Endothelial cell of umbilical vein (primary cell): ENCODE measurements at regions not wholly inside any gene's neighbourhood (a gene's known extent, or its start where the extent isn't known, plus 50 kb on each side); places are given as distances from the start of the nearest gene placed in this dataset.

ENCODE experiments used
- BruUV-seq: library from RNA; stranded (reverse); fragments of 400-500 nt; replicated peaks from 2 replicates; lab custom pipeline; 2021; lab: Mats Ljungman, UMichigan
- CTCF ChIA-PET: fragments of 300-600, 350-600 bp; sonication (Branson Sonifier 250); formaldehyde crosslinking; loops from one replicate; lab custom pipeline; 2021; ENCODE audit warnings: antibody characterized with exemption, inconsistent platforms; lab: Charles Lee
- POLR2A ChIA-PET: fragments of 300-600, 350-600 bp; sonication (Branson Sonifier 250); formaldehyde crosslinking; loops from one replicate; lab custom pipeline; 2021; ENCODE audit warnings: antibody characterized with exemption, inconsistent platforms; lab: Charles Lee
- DNase-seq: peaks from one replicate; pipeline ENCODE4 v3.0.0-alpha.2; 2011; ENCODE audit warnings: low read depth, low spot score
- FAIRE-seq: peaks from 2 replicates; lab custom pipeline; 2011; peaks lifted over from hg19 to GRCh38; lab: Jason Lieb, UNC
- H2AFZ ChIP-seq: 2 replicates; pipeline ENCODE4 v1.6.0; 2012; ENCODE audit warnings: low read depth, low read length, control low read depth, inconsistent platforms
- H3K27ac ChIP-seq: 2 replicates; pipeline ENCODE4 v1.5.1; 2011; ENCODE audit warnings: low read depth, mild to moderate bottlenecking, control low read depth, low read length, moderate library complexity; ENCODE audit not compliant: insufficient read depth
- H3K27me3 ChIP-seq, 2 experiments: 2 replicates each; pipeline versions ENCODE4 v1.6.0 to v1.6.1; 2011; ENCODE audit warnings: low read length in 2 of 2, mixed read lengths in 1 of 2; ENCODE audit not compliant: control insufficient read depth in 2 of 2, insufficient read depth in 2 of 2
- H3K36me3 ChIP-seq, 2 experiments: 2 replicates in 1 of 2; 3 replicates in 1 of 2; pipeline ENCODE4 v1.5.1; 2011; ENCODE audit warnings: low read length in 2 of 2, mild to moderate bottlenecking in 1 of 2, moderate library complexity in 1 of 2; ENCODE audit not compliant: control insufficient read depth in 2 of 2, insufficient read depth in 2 of 2; ENCODE audit errors: extremely low read depth in 1 of 2
- H3K4me1 ChIP-seq: 3 replicates; pipeline ENCODE4 v1.5.1; 2011; ENCODE audit warnings: mild to moderate bottlenecking, low read length; ENCODE audit not compliant: control insufficient read depth, insufficient read depth; ENCODE audit errors: extremely low read depth
- H3K4me2 ChIP-seq: 2 replicates; pipeline ENCODE4 v1.6.1; 2011; ENCODE audit warnings: low read length, control low read depth, mixed read lengths; ENCODE audit not compliant: insufficient read depth
- H3K4me3 ChIP-seq, 3 experiments: fragments of 200-600 bp in 1 of 3; sonication (generic), shearing (Covaris generic) in 1 of 3; replicated peaks in 1 of 3; 2 replicates each; pipeline ENCODE4 v1.5.1; 2011 to 2016; ENCODE audit warnings: control low read depth in 3 of 3, low read length in 3 of 3, mild to moderate bottlenecking in 2 of 3, inconsistent platforms in 1 of 3, low read depth in 1 of 3, moderate library complexity in 1 of 3; ENCODE audit not compliant: insufficient read depth in 1 of 3
- H3K79me2 ChIP-seq: 2 replicates; pipeline ENCODE4 v1.6.0; 2012; ENCODE audit warnings: low read length, inconsistent platforms; ENCODE audit not compliant: control insufficient read depth, insufficient read depth
- H3K9ac ChIP-seq: replicated peaks from 2 replicates; pipeline ENCODE3; 2011; ENCODE audit warnings: low read length, control low read depth; ENCODE audit not compliant: insufficient read depth; ENCODE audit errors: extremely low read depth
- H3K9me1 ChIP-seq: replicated peaks from 3 replicates; pipeline ENCODE4 v1.6.0; 2011; ENCODE audit warnings: mild to moderate bottlenecking, low read length; ENCODE audit not compliant: control insufficient read depth, insufficient read depth; ENCODE audit errors: extremely low read depth
- H3K9me3 ChIP-seq: replicated peaks from 2 replicates; pipeline ENCODE4 v1.5.1; 2012; ENCODE audit warnings: low read length, inconsistent platforms; ENCODE audit not compliant: control insufficient read depth, insufficient read depth
- H4K20me1 ChIP-seq: replicated peaks from 2 replicates; pipeline ENCODE3; 2011; ENCODE audit warnings: mild to moderate bottlenecking, low read length; ENCODE audit not compliant: control insufficient read depth, insufficient read depth; ENCODE audit errors: extremely low read depth
- CTCF ChIP-seq, 2 donors: IDR thresholded peaks; 1 replicate in 1 of 2; 2 replicates in 1 of 2; pipeline ENCODE4 v1.5.1; 2011; ENCODE audit warnings: low read length in 2 of 2, mild to moderate bottlenecking in 2 of 2, moderate library complexity in 2 of 2, control low read depth in 1 of 2, inconsistent platforms in 1 of 2, low read depth in 1 of 2; ENCODE audit not compliant: insufficient read depth in 1 of 2; ENCODE audit errors: extremely low read depth in 1 of 2
- EZH2 ChIP-seq: IDR thresholded peaks from 2 replicates; pipeline ENCODE4 v1.6.1; 2012; ENCODE audit warnings: borderline replicate concordance, low read depth, mild to moderate bottlenecking, moderate library complexity, low read length, inconsistent platforms; ENCODE audit not compliant: severe bottlenecking
- FOS ChIP-seq: IDR thresholded peaks from 2 replicates; pipeline ENCODE4 v1.6.1; 2011; ENCODE audit warnings: mild to moderate bottlenecking, low read length, moderate library complexity, borderline replicate concordance; ENCODE audit not compliant: insufficient read depth
- GATA2 ChIP-seq: IDR thresholded peaks from 2 replicates; pipeline ENCODE4 v1.7.0; 2011; ENCODE audit warnings: low read depth, mild to moderate bottlenecking, moderate library complexity, mixed read lengths, low read length; ENCODE audit not compliant: insufficient read length, insufficient read depth
- JUN ChIP-seq: IDR thresholded peaks from 2 replicates; pipeline ENCODE4 v1.6.1; 2011; ENCODE audit warnings: borderline replicate concordance, low read depth; ENCODE audit not compliant: insufficient read length, insufficient read depth
- MAX ChIP-seq: IDR thresholded peaks from 2 replicates; pipeline ENCODE4 v1.6.1; 2011; ENCODE audit not compliant: insufficient read depth, insufficient read length
- MYC ChIP-seq: IDR thresholded peaks from one replicate; pipeline ENCODE4 v1.6.1; 2011; ENCODE audit warnings: mild to moderate bottlenecking, low read depth, low read length
- POLR2A ChIP-seq: IDR thresholded peaks from 2 replicates; pipeline ENCODE4 v1.6.1; 2012; ENCODE audit warnings: low read depth, mild to moderate bottlenecking, control low read depth, low read length
- POLR2AphosphoS5 ChIP-seq: IDR thresholded peaks from 2 replicates; pipeline ENCODE4 v1.6.1; 2012; ENCODE audit warnings: low read depth, mild to moderate bottlenecking, control low read depth, low read length, moderate library complexity; ENCODE audit not compliant: insufficient read depth
- dilution Hi-C: fragments of 300-500 bp; cut with MboI; formaldehyde crosslinking; loops from one replicate; pipeline ENCODE4 v1.15.0; 2019; ENCODE audit warnings: low sequenced_read_pairs; ENCODE audit not compliant: extremely low pct_ligation_motif_present
- intact Hi-C: fragments of 100-400 bp; cut with micrococcal nuclease; formaldehyde crosslinking; loops from one replicate; pipeline ENCODE4 v1.10.0; 2022

GRCh38 chr10:120132811-120133210, 240.3 kb downstream of the SEC23IP start:
- H3K4me1 ChIP-seq: no peaks in the 10 kb centered on the region
- no peak overlapping the region for H3K9ac ChIP-seq
- ChIA-PET POLR2A (no interaction called here), CTCF (no interaction called here)
- no peaks in the 10 kb centered on the region for H4K20me1 ChIP-seq
- no peak overlapping the region for H3K4me3 ChIP-seq
- no peak for FAIRE-seq
- H3K36me3 ChIP-seq: no peaks in the 10 kb centered on the region
- no peak overlapping the region for H3K27ac ChIP-seq
- no peak overlapping the region for H3K4me2 ChIP-seq
- H3K9me3 ChIP-seq: no peaks in the 10 kb centered on the region
- H2AFZ ChIP-seq: no peak overlapping the region
- BruUV-seq: no TSS peak
- H3K9me1 ChIP-seq: no peaks in the 10 kb centered on the region
- intact Hi-C loops: no loop called here
- H3K79me2 ChIP-seq: no peaks in the 10 kb centered on the region
- dilution Hi-C loops: no loop called here
- no peak for TF ChIP-seq MYC
- TF ChIP-seq MAX: no peak
- no peak for TF ChIP-seq POLR2A
- no peak for TF ChIP-seq EZH2
- no peak for TF ChIP-seq JUN
- no peak for TF ChIP-seq CTCF (IDR thresholded peaks at IDR 0.05; ENCODE audit: extremely low read depth in 1 of 2, insufficient read depth in 1 of 2, low read depth in 1 of 2, low read length in 2 of 2)
- no peak for TF ChIP-seq FOS
- no peak for TF ChIP-seq POLR2AphosphoS5
- no peak for TF ChIP-seq GATA2
- no peak for DNase-seq
- H3K27me3 ChIP-seq: no peaks in the 10 kb centered on the region
